Testis (tissue), 2 donors: ENCODE measurements at regions not wholly inside any gene's neighbourhood (a gene's known extent, or its start where the extent isn't known, plus 50 kb on each side); places are given as distances from the start of the nearest gene placed in this dataset.

Experiments
- POLR2A ChIP-seq: fragments of 450-650 bp; IDR thresholded peaks from one replicate; pipeline ENCODE4 v1.6.1; 2017; ENCODE audit warnings: antibody characterized with exemption, mild to moderate bottlenecking, moderate library complexity
- TF ChIP-seq, protein P1 (sequence below), 3 experiments: fragments of 450-650 bp in 2 of 3; fragments of 200-600 bp in 1 of 3; sonication (generic) in 1 of 3; IDR thresholded peaks; one replicate each; pipeline ENCODE4 v1.5.1; 2016 to 2019; ENCODE audit warnings: antibody characterized with exemption in 3 of 3, mild to moderate bottlenecking in 2 of 3, moderate library complexity in 1 of 3

DNA sequence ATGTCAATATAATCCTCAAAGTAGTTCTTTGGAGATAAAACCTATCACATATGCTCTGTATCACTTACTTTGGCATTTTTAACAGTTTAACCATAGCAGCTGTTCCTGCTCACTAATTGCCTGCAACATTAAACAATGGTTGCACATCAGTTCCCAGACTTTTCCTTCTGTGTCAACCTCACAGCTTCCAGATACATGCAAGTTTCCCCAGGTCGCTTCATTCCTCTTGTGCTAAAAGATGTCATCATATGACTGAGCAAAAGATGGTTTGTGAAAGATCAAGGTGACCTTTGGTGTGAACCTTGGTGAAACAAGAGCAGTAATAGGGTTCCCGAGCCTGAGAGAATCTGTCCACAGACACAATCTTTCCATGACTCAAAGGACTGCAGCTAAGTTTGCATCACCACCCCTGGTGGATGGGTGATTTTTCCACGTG lies 500.4 kb upstream of the PAPPA start:
- TF ChIP-seq POLR2A: no peak
- TF ChIP-seq, protein P1, sequence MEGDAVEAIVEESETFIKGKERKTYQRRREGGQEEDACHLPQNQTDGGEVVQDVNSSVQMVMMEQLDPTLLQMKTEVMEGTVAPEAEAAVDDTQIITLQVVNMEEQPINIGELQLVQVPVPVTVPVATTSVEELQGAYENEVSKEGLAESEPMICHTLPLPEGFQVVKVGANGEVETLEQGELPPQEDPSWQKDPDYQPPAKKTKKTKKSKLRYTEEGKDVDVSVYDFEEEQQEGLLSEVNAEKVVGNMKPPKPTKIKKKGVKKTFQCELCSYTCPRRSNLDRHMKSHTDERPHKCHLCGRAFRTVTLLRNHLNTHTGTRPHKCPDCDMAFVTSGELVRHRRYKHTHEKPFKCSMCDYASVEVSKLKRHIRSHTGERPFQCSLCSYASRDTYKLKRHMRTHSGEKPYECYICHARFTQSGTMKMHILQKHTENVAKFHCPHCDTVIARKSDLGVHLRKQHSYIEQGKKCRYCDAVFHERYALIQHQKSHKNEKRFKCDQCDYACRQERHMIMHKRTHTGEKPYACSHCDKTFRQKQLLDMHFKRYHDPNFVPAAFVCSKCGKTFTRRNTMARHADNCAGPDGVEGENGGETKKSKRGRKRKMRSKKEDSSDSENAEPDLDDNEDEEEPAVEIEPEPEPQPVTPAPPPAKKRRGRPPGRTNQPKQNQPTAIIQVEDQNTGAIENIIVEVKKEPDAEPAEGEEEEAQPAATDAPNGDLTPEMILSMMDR (IDR thresholded peaks at IDR 0.05): no peak
